GM21576 (cell line): ENCODE measurements at regions not wholly inside any gene's neighbourhood (a gene's known extent, or its start where the extent isn't known, plus 50 kb on each side); places are given as distances from the start of the nearest gene placed in this dataset.

ENCODE experiments used
- ATAC-seq: cut with Tn5 transposase; IDR thresholded peaks from one replicate; pipeline ENCODE4 v1.9.1; 2021; ENCODE audit warnings: mild to moderate bottlenecking, moderate library complexity; ENCODE audit not compliant: unreplicated experiment

GRCh38 chr13:104782741-104783140, 1716.5 kb upstream of the SLC10A2 start:
- ATAC-seq, result no peak

GRCh38 chr13:104779311-104779993, 1713.2 kb upstream of the SLC10A2 start:
- ATAC-seq, result no peak

- peak; percentile 86 for ATAC-seq
Observed at GRCh38 chr13:104773775-104774174, 1707.6 kb upstream of the SLC10A2 start.

- ATAC-seq, result no peak
Observed at GRCh38 chr13:104769545-104769944, 1703.3 kb upstream of the SLC10A2 start.

GRCh38 chr13:104766319-104766718, 1700.1 kb upstream of the SLC10A2 start:
- no peak for ATAC-seq

- ATAC-seq, result no peak
Observed at GRCh38 chr13:104764600-104764999, 1698.4 kb upstream of the SLC10A2 start.

GRCh38 chr13:104759069-104759468, 1692.9 kb upstream of the SLC10A2 start:
- no peak for ATAC-seq

GRCh38 chr13:104757712-104758111, 1691.5 kb upstream of the SLC10A2 start:
- no peak for ATAC-seq

- no peak for ATAC-seq
Observed at GRCh38 chr13:104750377-104750776, 1684.2 kb upstream of the SLC10A2 start.

- no peak for ATAC-seq
Observed at GRCh38 chr13:104740641-104741222, 1674.5 kb upstream of the SLC10A2 start.

- ATAC-seq, result no peak
Observed at GRCh38 chr13:104737713-104738112, 1671.5 kb upstream of the SLC10A2 start.

GRCh38 chr13:104733427-104733826, 1667.2 kb upstream of the SLC10A2 start:
- ATAC-seq, result no peak

GRCh38 chr13:104715111-104715510, 1648.9 kb upstream of the SLC10A2 start:
- ATAC-seq, result no peak

- ATAC-seq, result no peak
Observed at GRCh38 chr13:104705031-104705750, 1639.0 kb upstream of the SLC10A2 start.

GRCh38 chr13:104701591-104701990, 1635.4 kb upstream of the SLC10A2 start:
- ATAC-seq, result no peak

- ATAC-seq, result no peak
Observed at GRCh38 chr13:104694397-104694796, 1628.2 kb upstream of the SLC10A2 start.

GRCh38 chr13:104693126-104693525, 1626.9 kb upstream of the SLC10A2 start:
- no peak for ATAC-seq

GRCh38 chr13:104691767-104692467, 1625.7 kb upstream of the SLC10A2 start:
- no peak for ATAC-seq

- ATAC-seq, result no peak
Observed at GRCh38 chr13:104686484-104686883, 1620.3 kb upstream of the SLC10A2 start.

- no peak for ATAC-seq
Observed at GRCh38 chr13:104683789-104684188, 1617.6 kb upstream of the SLC10A2 start.

GRCh38 chr13:104678161-104678560, 1611.9 kb upstream of the SLC10A2 start:
- ATAC-seq, result no peak
